KMS-11 (cell line): ENCODE measurements at regions not wholly inside any gene's neighbourhood (a gene's known extent, or its start where the extent isn't known, plus 50 kb on each side); places are given as distances from the start of the nearest gene placed in this dataset.

Experiments used
- H2AFZ ChIP-seq: fragments of 200-600 bp; sonication (generic); 2 replicates; pipeline ENCODE4 v1.6.1; 2016; ENCODE audit warnings: antibody characterized with exemption, mixed run types, low read depth
- H3K27ac ChIP-seq: fragments of 200-600 bp; sonication (generic); 2 replicates; pipeline ENCODE4 v1.6.1; 2016; ENCODE audit warnings: mild to moderate bottlenecking, mixed run types
- H3K27me3 ChIP-seq: fragments of 200-600 bp; sonication (generic); 2 replicates; pipeline ENCODE4 v1.6.1; 2017; ENCODE audit warnings: mild to moderate bottlenecking, low read depth, mixed run types, moderate library complexity; ENCODE audit not compliant: insufficient read depth
- H3K36me3 ChIP-seq: fragments of 200-600 bp; sonication (generic); 2 replicates; pipeline ENCODE4 v1.6.1; 2017; ENCODE audit warnings: mild to moderate bottlenecking, mixed run types; ENCODE audit not compliant: insufficient read depth
- H3K4me1 ChIP-seq: fragments of 200-600 bp; sonication (generic); 2 replicates; pipeline ENCODE4 v1.6.1; 2016; ENCODE audit warnings: mild to moderate bottlenecking, low read depth, mixed run types; ENCODE audit not compliant: poor library complexity, severe bottlenecking
- H3K4me2 ChIP-seq: fragments of 200-600 bp; sonication (generic); 2 replicates; pipeline ENCODE4 v1.7.0; 2016; ENCODE audit warnings: mild to moderate bottlenecking, mixed run types
- H3K4me3 ChIP-seq: fragments of 200-600 bp; sonication (generic); IDR thresholded peaks from 2 replicates; pipeline ENCODE4 v1.6.1; 2017; ENCODE audit warnings: low read depth, low read length, mixed read lengths; ENCODE audit not compliant: insufficient read depth
- H3K79me2 ChIP-seq: fragments of 200-600 bp; sonication (generic); 2 replicates; pipeline ENCODE4 v1.6.1; 2016; ENCODE audit warnings: low read depth, mixed run types; ENCODE audit not compliant: insufficient read depth
- H3K9ac ChIP-seq: fragments of 200-600 bp; sonication (generic); 2 replicates; pipeline ENCODE4 v1.6.1; 2016; ENCODE audit warnings: mild to moderate bottlenecking, mixed run types
- H4K20me1 ChIP-seq: fragments of 200-600 bp; sonication (generic); 2 replicates; pipeline ENCODE4 v1.6.1; 2016; ENCODE audit warnings: mild to moderate bottlenecking, mixed run types; ENCODE audit not compliant: insufficient read depth
- TF ChIP-seq, protein P1 (sequence below): fragments of 200-600 bp; sonication (generic); conservative IDR thresholded peaks from 2 replicates; pipeline ENCODE4 v1.6.1; 2017; ENCODE audit warnings: low read depth, mild to moderate bottlenecking, antibody characterized with exemption, low read length, moderate library complexity, mixed read lengths

DNA sequence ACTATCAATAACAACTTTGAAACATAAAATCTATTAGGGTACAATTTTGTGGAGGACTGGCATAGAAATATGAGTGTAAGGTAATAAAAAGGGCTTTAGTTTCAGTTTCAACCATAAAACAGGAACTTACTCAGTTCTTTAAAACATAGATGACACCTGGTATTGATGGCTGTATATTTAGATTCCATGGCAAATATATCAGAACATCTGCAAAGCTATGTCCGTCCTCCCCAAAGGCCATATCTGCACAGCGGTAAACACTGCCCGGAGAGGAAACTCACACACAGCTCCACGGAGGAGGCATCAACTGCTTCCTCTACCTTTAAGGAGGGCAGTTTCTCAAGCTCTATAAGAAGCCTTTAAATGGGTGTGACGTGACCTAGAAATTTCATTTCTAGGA is 993.3 kb downstream of the BRD1 start:
- TF ChIP-seq, protein P1, sequence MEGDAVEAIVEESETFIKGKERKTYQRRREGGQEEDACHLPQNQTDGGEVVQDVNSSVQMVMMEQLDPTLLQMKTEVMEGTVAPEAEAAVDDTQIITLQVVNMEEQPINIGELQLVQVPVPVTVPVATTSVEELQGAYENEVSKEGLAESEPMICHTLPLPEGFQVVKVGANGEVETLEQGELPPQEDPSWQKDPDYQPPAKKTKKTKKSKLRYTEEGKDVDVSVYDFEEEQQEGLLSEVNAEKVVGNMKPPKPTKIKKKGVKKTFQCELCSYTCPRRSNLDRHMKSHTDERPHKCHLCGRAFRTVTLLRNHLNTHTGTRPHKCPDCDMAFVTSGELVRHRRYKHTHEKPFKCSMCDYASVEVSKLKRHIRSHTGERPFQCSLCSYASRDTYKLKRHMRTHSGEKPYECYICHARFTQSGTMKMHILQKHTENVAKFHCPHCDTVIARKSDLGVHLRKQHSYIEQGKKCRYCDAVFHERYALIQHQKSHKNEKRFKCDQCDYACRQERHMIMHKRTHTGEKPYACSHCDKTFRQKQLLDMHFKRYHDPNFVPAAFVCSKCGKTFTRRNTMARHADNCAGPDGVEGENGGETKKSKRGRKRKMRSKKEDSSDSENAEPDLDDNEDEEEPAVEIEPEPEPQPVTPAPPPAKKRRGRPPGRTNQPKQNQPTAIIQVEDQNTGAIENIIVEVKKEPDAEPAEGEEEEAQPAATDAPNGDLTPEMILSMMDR = no peak
- H3K9ac ChIP-seq = no peak overlapping the region
- H3K36me3 ChIP-seq = no peaks in the 10 kb centered on the region
- H3K27me3 ChIP-seq = no peaks in the 10 kb centered on the region
- H4K20me1 ChIP-seq = no peaks in the 10 kb centered on the region
- H3K4me3 ChIP-seq = no peak overlapping the region
- H3K27ac ChIP-seq = no peak overlapping the region
- H3K4me1 ChIP-seq = no peaks in the 10 kb centered on the region
- no peak overlapping the region for H2AFZ ChIP-seq
- no peak overlapping the region for H3K4me2 ChIP-seq
- H3K79me2 ChIP-seq = no peaks in the 10 kb centered on the region

DNA sequence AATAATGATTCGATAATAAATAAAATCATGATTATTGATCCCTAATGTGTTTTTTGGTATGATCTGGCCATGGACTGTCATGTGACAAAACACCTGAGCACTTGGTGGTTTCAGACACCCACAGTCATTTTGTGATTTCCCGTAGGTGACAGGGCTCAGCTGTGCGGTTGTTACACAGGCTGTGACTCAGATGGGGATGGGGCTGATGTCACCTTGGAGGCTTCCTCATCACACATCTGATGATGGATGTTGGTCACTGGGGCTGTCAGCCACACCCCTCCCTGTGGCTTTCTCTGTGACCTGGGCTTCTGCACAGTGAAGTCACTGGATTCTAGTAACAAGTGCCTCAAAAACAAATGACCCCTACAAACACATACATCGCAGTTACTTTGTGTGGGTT is 995.1 kb downstream of the BRD1 start:
- TF ChIP-seq, protein P1 = no peak
- Histone ChIP-seq H4K20me1 (no peaks in the 10 kb centered on the region), H3K4me2 (no peak overlapping the region), H3K79me2 (no peaks in the 10 kb centered on the region), H3K9ac (no peak overlapping the region), H3K27me3 (no peaks in the 10 kb centered on the region), H3K4me1 (no peaks in the 10 kb centered on the region), H3K27ac (no peak overlapping the region), H3K4me3 (no peak overlapping the region), H3K36me3 (no peaks in the 10 kb centered on the region), H2AFZ (no peak overlapping the region)

DNA sequence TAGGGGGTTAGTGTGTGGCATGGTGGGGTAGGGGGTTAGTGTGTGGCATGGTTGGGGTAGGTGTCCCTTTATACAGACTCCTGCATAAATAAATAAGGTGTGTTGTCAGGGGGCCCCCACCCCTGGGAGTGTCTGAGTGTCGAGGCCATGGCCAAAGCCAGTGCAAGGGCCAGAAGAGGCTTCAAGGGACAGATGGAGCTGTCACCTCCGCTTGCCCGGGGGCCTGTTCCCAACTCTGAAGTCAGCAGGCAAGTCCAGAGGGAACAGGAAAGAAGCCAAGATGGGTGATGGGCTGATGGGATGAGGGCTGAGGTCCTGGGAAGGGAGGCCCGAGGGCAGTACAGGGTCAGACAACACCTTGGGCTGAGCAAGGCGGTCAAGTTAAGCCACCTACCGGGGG is 997.8 kb downstream of the BRD1 start:
- H4K20me1 ChIP-seq = no peaks in the 10 kb centered on the region
- no peak overlapping the region for H2AFZ ChIP-seq
- TF ChIP-seq, protein P1 = no peak
- no peak overlapping the region for H3K9ac ChIP-seq
- H3K4me1 ChIP-seq = no peaks in the 10 kb centered on the region
- H3K27me3 ChIP-seq = no peaks in the 10 kb centered on the region
- H3K36me3 ChIP-seq = no peaks in the 10 kb centered on the region
- H3K79me2 ChIP-seq = no peaks in the 10 kb centered on the region
- H3K4me3 ChIP-seq = no peak overlapping the region
- H3K27ac ChIP-seq = no peak overlapping the region
- no peak overlapping the region for H3K4me2 ChIP-seq

DNA sequence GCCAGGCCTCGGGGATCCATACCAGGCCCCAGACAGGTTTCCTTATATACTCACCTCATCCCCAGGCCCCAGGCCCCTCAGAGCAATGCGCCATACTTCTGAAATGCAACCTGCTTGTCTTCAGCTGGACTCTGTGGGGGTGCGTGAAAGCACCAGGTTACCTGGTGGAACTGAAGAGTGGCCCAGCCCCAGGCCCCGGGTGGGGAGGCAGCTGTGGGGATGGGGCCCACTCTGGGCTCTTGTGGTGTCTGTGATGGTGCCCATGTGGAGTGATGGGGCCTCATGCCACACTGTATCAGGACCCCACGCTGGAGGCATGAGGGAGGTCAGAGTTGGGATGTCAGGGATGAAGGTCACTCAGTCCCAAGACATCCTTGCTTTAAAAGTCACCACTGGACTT is 999.0 kb downstream of the BRD1 start:
- Histone ChIP-seq H3K4me1 (no peaks in the 10 kb centered on the region), H3K27ac (no peak overlapping the region), H3K79me2 (no peaks in the 10 kb centered on the region), H3K4me3 (no peak overlapping the region), H3K9ac (no peak overlapping the region), H3K27me3 (no peaks in the 10 kb centered on the region), H3K36me3 (no peaks in the 10 kb centered on the region), H2AFZ (no peak overlapping the region), H4K20me1 (no peaks in the 10 kb centered on the region), H3K4me2 (no peak overlapping the region)
- TF ChIP-seq, protein P1 = no peak
